GM18526 (cell line): ENCODE measurements at regions not wholly inside any gene's neighbourhood (a gene's known extent, or its start where the extent isn't known, plus 50 kb on each side); places are given as distances from the start of the nearest gene placed in this dataset.

Experiments used
- POLR2A ChIP-seq: IDR thresholded peaks from 3 replicates; pipeline ENCODE4 v1.6.1; 2011; ENCODE audit not compliant: insufficient read length; ENCODE audit errors: extremely low read depth

GRCh38 chr15:69557707-69558409 lies 105.2 kb downstream of the RPLP1 start:
- no peak for TF ChIP-seq POLR2A

- TF ChIP-seq POLR2A, result no peak
Observed at GRCh38 chr15:69559440-69560190, 107.0 kb downstream of the RPLP1 start.

GRCh38 chr15:69561071-69561784 lies 108.6 kb downstream of the RPLP1 start:
- no peak for TF ChIP-seq POLR2A

- TF ChIP-seq POLR2A, result no peak
Observed at GRCh38 chr15:69562116-69562515, 109.5 kb downstream of the RPLP1 start.

DNA sequence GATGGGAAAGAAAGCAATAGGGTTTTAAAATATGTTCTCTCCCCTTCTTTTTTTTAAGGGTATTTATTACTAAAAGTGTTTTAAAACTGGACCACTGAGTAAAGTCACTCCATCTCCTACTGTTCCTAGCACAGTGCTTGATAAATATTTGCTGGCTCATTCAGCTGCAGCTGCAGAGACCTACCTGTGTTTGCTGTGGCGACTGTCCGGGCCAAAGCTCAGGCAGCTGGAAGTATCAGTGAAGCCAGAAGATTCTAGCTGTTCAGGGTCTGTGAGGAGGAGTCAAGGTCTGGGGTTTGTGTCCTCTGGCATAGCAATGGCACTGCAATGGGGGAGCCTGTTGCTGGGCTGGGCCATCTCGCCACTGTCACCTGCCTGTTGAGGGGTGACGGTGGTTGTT lies 109.9 kb downstream of the RPLP1 start:
- no peak for TF ChIP-seq POLR2A

- TF ChIP-seq POLR2A, result no peak
Observed at GRCh38 chr15:69565066-69565655, 112.5 kb downstream of the RPLP1 start.

DNA sequence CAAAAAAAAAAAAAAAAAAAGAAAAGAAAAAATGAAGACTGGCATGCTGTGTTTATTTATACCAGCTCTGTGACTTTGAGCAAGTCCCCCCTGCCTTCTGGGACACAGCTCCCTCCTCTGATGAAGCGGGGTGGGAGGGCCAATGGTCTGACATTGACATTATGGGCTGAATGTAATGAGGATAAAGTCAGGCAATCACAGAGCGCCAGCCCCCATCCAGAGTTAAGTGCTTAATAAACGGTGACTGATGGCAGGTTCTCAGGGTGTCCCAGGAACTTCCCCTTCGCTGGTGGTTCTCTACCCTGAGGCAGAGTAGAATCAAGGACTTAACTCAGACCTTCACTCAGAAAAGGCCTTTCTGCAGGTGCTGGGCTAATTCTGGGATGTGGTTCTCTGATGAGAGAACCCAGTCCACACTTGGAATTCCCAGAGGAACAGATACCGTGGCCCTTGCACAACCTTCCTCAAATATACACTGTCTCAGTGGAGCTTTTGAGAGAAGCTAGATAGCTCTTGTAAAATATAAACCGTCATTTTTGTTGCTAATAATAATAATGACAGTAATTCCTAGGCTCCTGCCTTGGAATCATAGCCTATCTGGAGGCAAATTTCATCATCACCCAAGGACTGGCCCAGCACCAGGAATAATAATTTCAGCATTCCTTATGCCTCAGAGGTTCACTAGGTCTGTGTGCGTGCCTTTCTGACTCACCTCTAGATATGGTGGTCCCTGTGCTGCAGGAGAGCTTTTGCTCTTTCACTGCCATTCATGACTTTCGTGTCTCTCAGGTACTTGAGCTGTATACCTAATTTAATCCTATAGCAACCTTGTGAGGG lies 115.8 kb downstream of the RPLP1 start:
- TF ChIP-seq POLR2A, result no peak

- TF ChIP-seq POLR2A, result no peak
Observed at GRCh38 chr15:69570454-69570853, 117.8 kb downstream of the RPLP1 start.

- TF ChIP-seq POLR2A, result no peak
Observed at GRCh38 chr15:69570997-69571396, 118.4 kb downstream of the RPLP1 start.

DNA sequence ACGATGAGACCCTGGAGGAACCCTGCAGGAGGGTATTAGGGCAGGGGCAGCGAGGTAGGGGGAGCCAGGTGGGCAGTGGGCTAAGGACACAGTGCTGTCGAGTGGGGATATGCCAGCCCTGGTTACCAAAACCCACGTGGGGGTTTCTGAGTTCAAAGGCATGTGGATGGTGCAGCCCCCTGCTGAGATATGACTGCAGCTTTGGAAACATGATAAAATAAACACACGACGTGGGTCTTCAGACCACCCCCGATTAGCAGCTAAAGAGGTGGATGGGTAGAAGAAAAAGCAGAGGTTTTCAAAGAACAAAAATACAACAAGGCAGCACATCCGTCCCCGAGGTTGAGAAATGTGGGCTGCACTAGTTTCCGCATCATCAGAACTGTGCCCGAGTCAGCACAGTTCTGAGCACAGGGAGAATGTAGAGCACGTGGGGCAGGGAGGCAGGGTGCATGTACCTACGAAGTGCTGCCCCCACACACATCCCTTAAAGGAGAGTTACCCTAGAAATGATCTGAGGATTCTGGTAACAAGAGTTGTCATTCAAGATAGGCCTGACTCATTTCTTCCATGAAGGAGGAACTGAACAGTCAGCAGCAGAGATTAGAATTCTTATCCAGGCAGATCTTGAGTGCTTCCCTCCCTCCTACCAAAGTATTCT lies 121.3 kb downstream of the RPLP1 start:
- TF ChIP-seq POLR2A, result no peak

GRCh38 chr15:69574506-69574905 lies 121.9 kb downstream of the RPLP1 start:
- no peak for TF ChIP-seq POLR2A

GRCh38 chr15:69575387-69575786 lies 122.8 kb downstream of the RPLP1 start:
- TF ChIP-seq POLR2A, result no peak

- TF ChIP-seq POLR2A, result no peak
Observed at GRCh38 chr15:69576035-69576526, 123.5 kb downstream of the RPLP1 start.

DNA sequence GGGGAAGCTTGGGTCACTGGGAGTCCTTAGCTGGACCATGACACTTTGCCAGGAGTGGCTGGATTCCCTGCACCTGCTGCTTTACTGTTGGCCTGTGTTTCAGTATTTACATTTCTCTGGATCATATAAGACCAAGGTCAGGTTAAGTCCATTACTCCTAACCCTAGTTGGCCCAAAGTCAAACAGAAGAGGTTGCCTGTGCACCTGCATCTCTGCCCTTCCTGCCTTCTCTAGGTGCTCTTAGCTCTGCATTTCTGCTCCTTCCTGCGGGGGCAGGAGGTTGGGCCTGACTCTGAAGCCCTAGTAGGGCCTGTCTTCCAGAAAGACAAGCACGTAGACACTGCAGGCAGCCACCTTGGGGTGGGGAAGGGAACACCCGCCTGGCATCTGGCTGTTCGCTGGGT lies 124.3 kb downstream of the RPLP1 start:
- TF ChIP-seq POLR2A, result no peak
